GM12878 (cell line): ENCODE measurements at regions not wholly inside any gene's neighbourhood (a gene's known extent, or its start where the extent isn't known, plus 50 kb on each side); places are given as distances from the start of the nearest gene placed in this dataset.

Experiments
- ATAC-seq: fragments of 200-7000 bp; cut with Tn5 transposase; 3 replicates; pipeline ENCODE4 v1.9.1; 2020; ENCODE audit warnings: mild to moderate bottlenecking, moderate library complexity
- BruUV-seq: library from RNA; stranded (reverse); fragments of 400-500 nt; replicated peaks from 2 replicates; lab custom pipeline; 2021; lab: Mats Ljungman, UMichigan
- CTCF ChIA-PET: fragments of 300-600 bp; sonication (Branson Sonifier 250); formaldehyde crosslinking; extraction: SDS; loops from one replicate; lab custom pipeline; 2021; ENCODE audit warnings: inconsistent platforms; lab: Yijun Ruan, JAX
- POLR2A ChIA-PET: fragments of 350-600 bp; formaldehyde crosslinking; extraction: SDS; loops from one replicate; lab custom pipeline; 2021; ENCODE audit warnings: inconsistent platforms; lab: Charles Lee
- RAD21 ChIA-PET: fragments of 300-600 bp; sonication (Branson Sonifier 250); formaldehyde crosslinking; loops from one replicate; lab custom pipeline; 2023; ENCODE audit warnings: antibody characterized with exemption; ENCODE audit not compliant: unreplicated experiment; lab: Charles Lee
- SMC1A ChIA-PET: fragments of 300-600 bp; sonication (Branson Sonifier 250); formaldehyde crosslinking; loops from one replicate; lab custom pipeline; 2023; ENCODE audit not compliant: unreplicated experiment, uncharacterized antibody; lab: Charles Lee
- DNase-seq: peaks from one replicate; pipeline ENCODE4 v3.0.0-alpha.2; 2011; ENCODE audit warnings: low read depth, low spot score
- FAIRE-seq: peaks from 3 replicates; lab custom pipeline; 2011; peaks lifted over from hg19 to GRCh38; lab: Jason Lieb, UNC
- H2AFZ ChIP-seq: 2 replicates; pipeline ENCODE4 v1.6.0; 2011; ENCODE audit warnings: low read depth, low read length, control low read depth; ENCODE audit not compliant: control insufficient read depth
- H3K27ac ChIP-seq: 2 replicates; pipeline ENCODE4 v1.5.1; 2011; ENCODE audit warnings: control low read depth; ENCODE audit not compliant: control insufficient read depth, insufficient read depth
- H3K27me3 ChIP-seq, 2 experiments: replicated peaks in 1 of 2; 2 replicates each; pipeline versions ENCODE4 v1.6.0 to v1.6.1; 2011; ENCODE audit warnings: low read length in 1 of 2; ENCODE audit not compliant: control insufficient read depth in 2 of 2, insufficient read depth in 2 of 2
- H3K36me3 ChIP-seq, 2 experiments: 2 replicates each; pipeline ENCODE4 v1.5.1; 2011; ENCODE audit warnings: low read length in 1 of 2; ENCODE audit not compliant: control insufficient read depth in 2 of 2, insufficient read depth in 2 of 2
- H3K4me1 ChIP-seq: 2 replicates; pipeline ENCODE4 v1.6.1; 2011; ENCODE audit warnings: mild to moderate bottlenecking, low read length, moderate library complexity, mixed read lengths; ENCODE audit not compliant: control insufficient read depth, insufficient read depth
- H3K4me2 ChIP-seq: 2 replicates; pipeline ENCODE4 v1.6.0; 2011; ENCODE audit warnings: control low read depth; ENCODE audit not compliant: control insufficient read depth, insufficient read depth
- H3K4me3 ChIP-seq: fragments of 200-600 bp; sonication (generic); 2 replicates; pipeline ENCODE4 v1.5.1; 2016
- H3K79me2 ChIP-seq: 2 replicates; pipeline ENCODE4 v1.6.0; 2011; ENCODE audit warnings: low read length; ENCODE audit not compliant: control insufficient read depth, insufficient read depth
- H3K9ac ChIP-seq: 2 replicates; pipeline ENCODE4 v1.8.0; 2011; ENCODE audit warnings: low read length, control low read depth, mixed read lengths; ENCODE audit not compliant: control insufficient read depth, insufficient read depth
- H3K9me3 ChIP-seq: replicated peaks from 3 replicates; pipeline ENCODE4 v1.5.1; 2011; ENCODE audit warnings: mild to moderate bottlenecking, low read length; ENCODE audit not compliant: control insufficient read depth, insufficient read depth
- H4K20me1 ChIP-seq: 2 replicates; pipeline ENCODE4 v1.6.0; 2011; ENCODE audit not compliant: control insufficient read depth, insufficient read depth
- ASH2L ChIP-seq: fragments of 300-600, 200-600 bp; sonication (generic); IDR thresholded peaks from 2 replicates; pipeline ENCODE4 v1.6.1; 2017; ENCODE audit warnings: low read depth, mild to moderate bottlenecking, borderline replicate concordance
- CBX3 ChIP-seq: fragments of 200-600 bp; sonication (generic); IDR thresholded peaks from 2 replicates; pipeline ENCODE4 v1.6.1; 2016; ENCODE audit warnings: low read depth, borderline replicate concordance
- CEBPB ChIP-seq, 2 experiments: fragments of 150-350 bp in 1 of 2; IDR thresholded peaks; 2 replicates each; pipeline ENCODE4 v1.6.1; 2012 to 2014; ENCODE audit warnings: low read depth in 2 of 2, low read length in 2 of 2, borderline replicate concordance in 1 of 2, inconsistent platforms in 1 of 2
- CREM ChIP-seq: IDR thresholded peaks from 2 replicates; pipeline ENCODE4 v1.6.1; 2014; ENCODE audit warnings: antibody characterized with exemption, low read depth
- EED ChIP-seq: sonication (generic); IDR thresholded peaks from 2 replicates; pipeline ENCODE4 v1.6.1; 2016; ENCODE audit warnings: antibody characterized with exemption, low read depth
- EP300 ChIP-seq, 2 experiments: fragments of 150-350 bp in 1 of 2; IDR thresholded peaks; 2 replicates each; pipeline ENCODE4 v1.6.1; 2011 to 2012; ENCODE audit warnings: low read depth in 2 of 2, low read length in 2 of 2, borderline replicate concordance in 1 of 2, improper control_type of control experiment in 1 of 2, inconsistent platforms in 1 of 2; ENCODE audit not compliant: control insufficient read depth in 1 of 2
- IKZF2 ChIP-seq, 2 experiments: fragments of 450-650 bp; IDR thresholded peaks; 2 replicates each; pipeline ENCODE4 v1.6.1; 2017; ENCODE audit warnings: mild to moderate bottlenecking in 2 of 2, moderate library complexity in 2 of 2
- NFYA ChIP-seq: IDR thresholded peaks from 2 replicates; pipeline ENCODE4 v1.6.1; 2011; ENCODE audit warnings: low read depth, mild to moderate bottlenecking, low read length, improper control_type of control experiment, borderline replicate concordance
- NRF1 ChIP-seq: conservative IDR thresholded peaks from 2 replicates; pipeline ENCODE4 v1.6.1; 2011; ENCODE audit warnings: mild to moderate bottlenecking, low read depth, low read length, improper control_type of control experiment
- PAX5 ChIP-seq: IDR thresholded peaks from 2 replicates; pipeline ENCODE4 v1.6.1; 2011; ENCODE audit warnings: low read depth, low read length, borderline replicate concordance
- RCOR1 ChIP-seq: conservative IDR thresholded peaks from 2 replicates; pipeline ENCODE4 v1.6.1; 2012; ENCODE audit warnings: low read depth, low read length, improper control_type of control experiment
- SIX5 ChIP-seq: IDR thresholded peaks from 2 replicates; pipeline ENCODE4 v1.6.1; 2011; ENCODE audit warnings: mild to moderate bottlenecking, low read depth, low read length, moderate library complexity; ENCODE audit not compliant: severe bottlenecking
- STAT1 ChIP-seq: fragments of 450-650 bp; conservative IDR thresholded peaks from 2 replicates; pipeline ENCODE4 v1.6.1; 2014; ENCODE audit warnings: antibody characterized with exemption, mild to moderate bottlenecking
- ZNF622 ChIP-seq: fragments of 450-650 bp; IDR thresholded peaks from 2 replicates; pipeline ENCODE4 v1.6.1; 2017; ENCODE audit warnings: mild to moderate bottlenecking, inconsistent platforms
- WGBS: methylation state at CpG from one replicate; pipeline ENCODE4 v1.1.6; 2016; ENCODE audit warnings: low lambda C conversion rate; ENCODE audit not compliant: insufficient replicate concordance, insufficient coverage; ENCODE audit errors: missing lambda C conversion rate; 5-methylcytosine and 5-hydroxymethylcytosine counted together
- in situ Hi-C: fragments of 300-500 bp; cut with MboI; formaldehyde crosslinking; loops from 9 replicates; pipeline ENCODE4 v1.14.3; 2018; ENCODE audit warnings: mixed read lengths
- intact Hi-C: fragments of 100-400 bp; cut with micrococcal nuclease; formaldehyde crosslinking; loops from one replicate; pipeline ENCODE4 v1.14.2; 2022; ENCODE audit not compliant: unreplicated experiment
- TF ChIP-seq, protein P1 (sequence below): fragments of 450-650 bp; formaldehyde crosslinking; IDR thresholded peaks from 2 replicates; pipeline ENCODE4 v1.5.0; 2022; ENCODE audit warnings: mild to moderate bottlenecking, missing genetic modification characterization

GRCh38 chr1:68313735-68314134, 81.4 kb upstream of the WLS start:
- CTCF ChIA-PET, result interaction anchor here (0.6 to 1.0 kb wide), 2 partner anchors 196 to 198 kb away, joined by 3 read pairs; no protein-coding TSS in a partner anchor
- Histone ChIP-seq H2AFZ (no peak overlapping the region), H3K4me1 (no peaks in the 10 kb centered on the region), H3K27me3 (no peaks in the 10 kb centered on the region), H3K4me3 (no peak overlapping the region), H4K20me1 (no peaks in the 10 kb centered on the region), H3K4me2 (no peak overlapping the region), H3K79me2 (no peaks in the 10 kb centered on the region), H3K9me3 (no peaks in the 10 kb centered on the region), H3K27ac (no peak overlapping the region), H3K36me3 (no peaks in the 10 kb centered on the region), H3K9ac (no peak overlapping the region)
- no TSS peak for BruUV-seq
- in situ Hi-C loops, result no loop called here
- intact Hi-C loops, result no loop called here
- FAIRE-seq (no peak), ATAC-seq (no peak), DNase-seq (no peak)
- SMC1A ChIA-PET, result interaction anchor here (1.5 kb wide), 1 partner anchor 9 kb away, joined by 5 read pairs; no protein-coding TSS in a partner anchor
- WGBS, result 0% methylated on average over 4 of the region's 4 CpGs
- no peak for TF ChIP-seq STAT1
- no peak for TF ChIP-seq PAX5
- no peak for TF ChIP-seq ZNF622
- POLR2A ChIA-PET, result no interaction called here
- RAD21 ChIA-PET, result no interaction called here

DNA sequence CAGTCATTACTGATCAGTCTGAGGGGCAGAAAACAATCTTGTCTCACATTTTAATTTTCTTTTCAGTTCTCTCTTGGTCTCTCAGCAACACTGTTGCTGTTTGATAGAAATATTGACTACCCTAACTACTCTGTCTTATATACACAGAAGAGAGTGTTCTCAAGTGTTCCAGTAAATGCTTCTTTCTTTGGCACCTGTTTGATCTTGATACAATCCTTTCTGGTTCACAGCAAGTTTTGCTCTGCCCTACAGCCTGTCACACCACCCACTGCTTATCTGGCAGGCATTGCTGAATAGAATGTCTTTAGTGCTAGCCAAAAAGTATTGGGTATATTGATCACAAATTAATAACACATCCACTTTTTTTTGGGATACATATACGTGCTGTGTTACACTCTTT, 75.7 kb upstream of the WLS start:
- FAIRE-seq (no peak), DNase-seq (no peak), ATAC-seq (no peak)
- intact Hi-C loops (no loop called here), in situ Hi-C loops (no loop called here)
- H3K9me3 ChIP-seq, result no peaks in the 10 kb centered on the region
- no TSS peak for BruUV-seq
- no peak for TF ChIP-seq IKZF2 (IDR thresholded peaks at IDR 0.05)
- TF ChIP-seq EED, result no peak
- no peak for TF ChIP-seq CBX3
- no peak for TF ChIP-seq NRF1
- no peak for TF ChIP-seq ASH2L
- TF ChIP-seq SIX5, result no peak
- TF ChIP-seq NFYA, result no peak
- TF ChIP-seq CREM, result no peak
- no peak for TF ChIP-seq CEBPB (IDR thresholded peaks at IDR 0.05; ENCODE audit: borderline replicate concordance in 1 of 2, low read depth in 2 of 2, low read length in 2 of 2)
- no peak for TF ChIP-seq RCOR1
- TF ChIP-seq EP300 (IDR thresholded peaks at IDR 0.05; ENCODE audit: borderline replicate concordance in 1 of 2, control insufficient read depth in 1 of 2, low read depth in 2 of 2, low read length in 2 of 2), result no peak
- TF ChIP-seq, protein P1, sequence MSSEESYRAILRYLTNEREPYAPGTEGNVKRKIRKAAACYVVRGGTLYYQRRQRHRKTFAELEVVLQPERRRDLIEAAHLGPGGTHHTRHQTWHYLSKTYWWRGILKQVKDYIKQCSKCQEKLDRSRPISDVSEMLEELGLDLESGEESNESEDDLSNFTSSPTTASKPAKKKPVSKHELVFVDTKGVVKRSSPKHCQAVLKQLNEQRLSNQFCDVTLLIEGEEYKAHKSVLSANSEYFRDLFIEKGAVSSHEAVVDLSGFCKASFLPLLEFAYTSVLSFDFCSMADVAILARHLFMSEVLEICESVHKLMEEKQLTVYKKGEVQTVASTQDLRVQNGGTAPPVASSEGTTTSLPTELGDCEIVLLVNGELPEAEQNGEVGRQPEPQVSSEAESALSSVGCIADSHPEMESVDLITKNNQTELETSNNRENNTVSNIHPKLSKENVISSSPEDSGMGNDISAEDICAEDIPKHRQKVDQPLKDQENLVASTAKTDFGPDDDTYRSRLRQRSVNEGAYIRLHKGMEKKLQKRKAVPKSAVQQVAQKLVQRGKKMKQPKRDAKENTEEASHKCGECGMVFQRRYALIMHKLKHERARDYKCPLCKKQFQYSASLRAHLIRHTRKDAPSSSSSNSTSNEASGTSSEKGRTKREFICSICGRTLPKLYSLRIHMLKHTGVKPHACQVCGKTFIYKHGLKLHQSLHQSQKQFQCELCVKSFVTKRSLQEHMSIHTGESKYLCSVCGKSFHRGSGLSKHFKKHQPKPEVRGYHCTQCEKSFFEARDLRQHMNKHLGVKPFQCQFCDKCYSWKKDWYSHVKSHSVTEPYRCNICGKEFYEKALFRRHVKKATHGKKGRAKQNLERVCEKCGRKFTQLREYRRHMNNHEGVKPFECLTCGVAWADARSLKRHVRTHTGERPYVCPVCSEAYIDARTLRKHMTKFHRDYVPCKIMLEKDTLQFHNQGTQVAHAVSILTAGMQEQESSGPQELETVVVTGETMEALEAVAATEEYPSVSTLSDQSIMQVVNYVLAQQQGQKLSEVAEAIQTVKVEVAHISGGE (CRISPR knock-in tag), result no peak
- H2AFZ ChIP-seq, result no peak overlapping the region
- POLR2A ChIA-PET, result no interaction called here
- no peak overlapping the region for H3K9ac ChIP-seq
- SMC1A ChIA-PET, result no interaction called here
- H3K27ac ChIP-seq, result no peak overlapping the region
- no peaks in the 10 kb centered on the region for H4K20me1 ChIP-seq
- H3K36me3 ChIP-seq, result no peaks in the 10 kb centered on the region
- H3K27me3 ChIP-seq, result no peaks in the 10 kb centered on the region; a peak in 2 of 4 replicates
- CTCF ChIA-PET, result no interaction called here
- 0% methylated on average over 1 of the region's 1 CpG for WGBS
- H3K4me2 ChIP-seq, result no peak overlapping the region
- H3K79me2 ChIP-seq, result no peaks in the 10 kb centered on the region
- no peak overlapping the region for H3K4me3 ChIP-seq
- RAD21 ChIA-PET, result no interaction called here
- no peaks in the 10 kb centered on the region for H3K4me1 ChIP-seq
